Activated CD4-positive, alpha-beta T cell treated with anti-CD3 and anti-CD28 coated beads, Interleukin-10, Interleukin-2, amounts not matched to agents 100 ng/mL and 50 ng/mL, durations not matched to agents 16 hours and 8 hours (primary cell): ENCODE measurements at regions not wholly inside any gene's neighbourhood (a gene's known extent, or its start where the extent isn't known, plus 50 kb on each side); places are given as distances from the start of the nearest gene placed in this dataset.
"Not testable (repeated sequence)": the region's sequence is repeated elsewhere in the genome, so short reads cannot be mapped to it uniquely, and the experiment has no call there.

Source experiments
- DNase-seq: peaks from one replicate; pipeline ENCODE4 v3.0.0-alpha.2; 2020

DNA sequence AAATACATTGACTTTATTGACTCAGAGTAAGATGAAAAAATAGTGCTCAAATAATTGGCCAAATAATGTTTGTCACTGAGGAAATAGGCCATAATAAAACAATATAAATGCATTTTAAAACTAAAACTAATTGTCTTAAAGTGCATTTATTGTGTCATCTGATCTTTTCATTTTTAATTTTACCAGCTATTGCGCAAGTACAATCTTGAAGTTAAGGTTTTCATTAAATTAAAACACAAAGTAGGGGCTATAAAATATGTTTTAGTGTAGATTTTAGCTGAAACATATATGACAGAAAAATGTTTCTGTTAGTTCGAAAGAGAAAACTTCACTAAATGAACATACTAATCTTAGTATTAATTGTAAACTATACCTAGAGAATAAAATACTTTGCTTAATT, 832.8 kb downstream of the FSCB start:
- DNase-seq: no peak

DNA sequence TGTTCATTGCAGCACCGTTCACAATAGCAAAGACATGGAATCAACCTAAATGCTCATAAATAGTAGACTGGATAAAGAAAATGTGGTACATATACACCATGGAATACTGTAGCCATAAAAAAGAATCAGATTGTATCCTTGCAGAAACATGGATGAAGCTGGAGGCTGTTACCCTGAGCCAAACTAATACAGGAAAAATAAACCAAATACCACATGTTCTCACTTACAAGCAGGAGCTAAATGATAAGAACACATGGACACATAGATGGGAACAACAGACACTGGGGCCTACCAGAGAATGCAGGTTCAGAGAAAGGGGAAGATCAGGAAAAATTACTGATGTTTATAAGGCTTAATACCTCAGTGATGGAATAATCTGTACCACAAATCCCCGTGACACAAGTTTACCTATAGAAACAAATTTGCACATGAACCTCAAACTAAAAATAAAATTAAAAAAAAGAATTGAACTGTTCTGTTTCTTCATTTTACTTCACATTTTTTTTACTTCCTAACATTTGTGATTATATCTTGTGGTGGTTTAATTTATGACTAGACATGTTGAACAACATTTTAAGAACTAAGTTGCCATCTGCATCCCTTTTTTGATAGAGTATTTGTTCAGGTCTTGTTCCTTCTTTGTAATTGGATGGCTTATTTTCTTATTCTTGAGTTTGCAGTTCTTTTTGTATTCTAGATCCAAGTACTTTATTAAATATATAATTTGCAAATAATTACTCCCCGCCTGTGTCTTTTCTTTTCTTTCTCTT, 835.2 kb downstream of the FSCB start:
- DNase-seq: no peak

DNA sequence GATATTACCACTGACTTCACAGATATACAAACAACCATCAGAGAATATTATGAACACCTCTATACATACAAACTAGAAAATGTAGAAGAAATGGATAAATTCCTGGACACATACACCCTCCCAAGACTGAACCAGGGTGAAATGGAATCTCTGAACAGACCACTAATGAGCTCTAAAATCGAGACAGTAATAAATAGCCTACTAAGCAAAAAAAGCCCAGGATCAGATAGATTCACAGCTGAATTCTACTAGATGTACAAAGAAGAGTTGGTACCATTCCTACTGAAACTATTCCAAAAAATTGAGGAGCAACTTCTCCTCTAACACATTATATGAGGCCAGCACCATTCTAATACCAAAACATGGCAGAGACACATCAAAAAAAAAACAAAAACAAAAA, 837.7 kb downstream of the FSCB start:
- no peak for DNase-seq

DNA sequence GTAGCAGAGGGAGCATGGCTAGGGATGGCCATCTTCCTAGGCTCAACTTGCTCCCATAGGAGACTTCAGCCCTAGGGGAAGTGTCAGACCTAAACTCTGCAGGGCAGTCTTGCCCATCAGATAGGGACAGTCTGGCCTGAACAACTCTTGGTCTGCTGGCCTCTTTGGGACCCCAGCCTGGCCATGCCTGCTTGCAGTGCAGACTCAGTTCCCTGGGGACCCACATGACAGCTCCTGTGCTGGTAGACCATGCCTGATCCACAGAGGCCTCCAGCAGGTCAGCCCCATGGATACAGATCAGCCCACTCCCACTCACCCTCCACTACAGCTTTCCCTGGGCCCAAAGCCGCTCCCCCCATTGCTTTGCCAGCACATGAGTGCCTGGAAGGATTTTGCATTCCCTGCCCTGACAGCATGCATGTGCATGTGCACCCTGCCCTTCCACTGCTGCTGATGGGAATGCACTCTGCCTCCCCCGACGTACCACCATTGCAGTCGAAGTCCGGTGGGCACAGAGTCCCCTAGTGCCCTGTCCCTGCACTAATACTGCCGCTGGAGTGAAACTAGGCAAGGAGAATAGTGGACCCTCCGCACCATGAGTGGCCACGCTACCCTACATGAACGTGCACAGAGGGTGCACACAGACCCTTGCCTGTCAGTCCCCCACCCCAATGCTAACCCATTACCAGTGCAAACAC, 841.4 kb downstream of the FSCB start:
- no peak for DNase-seq

DNA sequence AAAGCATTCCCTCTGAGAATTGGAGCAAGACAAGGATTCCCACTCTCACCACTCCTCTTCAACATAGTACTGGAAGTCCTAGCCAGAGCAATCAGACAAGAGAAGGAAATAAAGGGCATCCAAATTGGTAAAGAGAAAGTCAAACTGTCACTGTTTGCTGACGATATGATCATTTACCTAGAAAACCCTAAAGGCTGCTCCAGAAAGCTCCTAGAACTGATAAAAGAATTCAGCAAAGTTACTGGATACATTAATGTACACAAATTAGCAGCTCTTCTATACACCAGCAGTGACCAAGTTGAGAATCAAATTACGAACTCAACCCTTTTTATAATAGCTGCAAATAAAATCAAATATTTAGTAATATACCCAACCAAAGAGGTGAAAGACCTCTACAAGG, 851.9 kb downstream of the FSCB start:
- not testable (repeated sequence) for DNase-seq

DNA sequence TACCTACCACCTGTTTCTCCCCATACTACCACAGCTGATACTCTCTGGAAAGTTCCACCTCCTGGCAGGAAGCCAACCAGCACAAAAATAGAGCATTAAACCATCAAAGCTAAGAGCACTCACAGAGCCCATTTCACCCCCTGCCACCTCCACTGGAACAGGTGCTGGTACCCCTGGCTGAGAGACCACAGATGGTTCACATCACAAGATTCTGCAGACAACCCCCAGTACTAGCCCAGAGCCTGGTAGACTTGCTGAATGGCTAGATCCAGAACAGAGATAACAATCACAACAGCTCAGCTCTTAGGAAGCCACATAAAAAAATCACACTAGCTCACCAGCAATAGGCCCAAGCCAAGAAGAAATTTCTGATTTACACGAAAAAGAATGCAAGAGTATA, 855.2 kb downstream of the FSCB start:
- no peak for DNase-seq

DNA sequence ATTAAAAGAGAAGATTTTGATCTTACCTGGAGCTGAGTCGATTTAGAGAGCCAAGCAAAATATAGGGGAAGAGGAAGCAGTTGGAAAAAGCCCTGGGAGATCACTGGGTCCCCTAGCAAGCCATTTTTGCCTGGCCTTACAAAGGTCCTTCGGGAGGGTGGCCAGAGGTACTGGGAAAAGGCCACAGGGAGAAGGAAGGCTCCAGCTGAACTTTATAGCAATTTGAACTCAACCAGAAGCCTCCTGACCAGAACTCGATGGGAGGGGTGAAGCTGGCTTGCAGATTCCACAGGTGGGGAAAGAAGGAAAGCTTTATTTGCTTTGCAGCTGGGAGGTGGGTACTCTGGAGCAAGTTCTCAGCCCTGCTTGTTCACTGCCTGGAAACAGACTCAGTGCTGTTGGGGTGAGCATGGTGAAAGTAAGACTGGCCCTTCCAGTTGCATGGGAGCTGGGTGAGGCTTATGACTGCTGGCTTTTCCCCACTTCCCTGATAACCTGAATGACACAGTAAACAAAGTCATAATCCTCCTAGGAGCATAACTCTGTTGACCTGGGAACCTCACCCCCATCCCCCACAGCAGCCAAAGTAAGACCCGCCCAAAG, 855.8 kb downstream of the FSCB start:
- no peak for DNase-seq

DNA sequence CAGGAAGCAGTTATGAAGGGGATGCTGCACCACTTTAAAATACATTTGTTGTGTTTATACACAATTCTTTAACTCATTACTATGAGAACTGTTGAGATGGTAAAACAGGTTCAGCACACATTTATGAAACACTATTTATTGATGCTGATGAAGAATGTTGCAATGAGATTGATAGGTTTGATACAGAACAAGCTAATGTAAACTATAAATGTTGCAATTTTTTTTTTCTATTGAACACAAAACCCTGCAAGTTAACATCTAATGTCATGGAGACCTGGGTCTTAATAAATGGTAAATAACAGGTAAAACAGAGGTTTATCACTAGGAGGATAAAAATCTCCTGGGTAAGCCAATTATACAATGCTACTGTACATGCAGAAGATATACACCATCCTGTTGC, 857.6 kb downstream of the FSCB start:
- no peak for DNase-seq

DNA sequence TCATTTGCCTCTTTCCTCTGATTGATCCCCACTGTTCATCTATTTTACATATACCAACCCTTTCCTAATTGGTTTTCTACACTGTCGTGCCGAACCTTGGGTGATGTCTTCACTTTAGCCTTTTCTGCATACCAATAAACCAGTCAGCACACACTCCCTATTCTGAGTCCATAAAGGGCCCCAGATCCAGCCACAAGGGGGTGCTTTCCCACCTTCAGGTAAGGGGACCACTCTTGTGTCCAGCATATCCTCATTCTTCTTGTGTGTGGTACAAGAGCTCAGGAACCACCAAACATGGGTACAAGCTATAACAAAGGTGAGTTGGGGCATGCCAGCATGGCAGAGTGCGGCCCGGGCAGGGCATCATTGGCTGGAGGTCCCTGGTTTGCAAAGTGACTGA, 859.8 kb downstream of the FSCB start:
- DNase-seq: no peak

DNA sequence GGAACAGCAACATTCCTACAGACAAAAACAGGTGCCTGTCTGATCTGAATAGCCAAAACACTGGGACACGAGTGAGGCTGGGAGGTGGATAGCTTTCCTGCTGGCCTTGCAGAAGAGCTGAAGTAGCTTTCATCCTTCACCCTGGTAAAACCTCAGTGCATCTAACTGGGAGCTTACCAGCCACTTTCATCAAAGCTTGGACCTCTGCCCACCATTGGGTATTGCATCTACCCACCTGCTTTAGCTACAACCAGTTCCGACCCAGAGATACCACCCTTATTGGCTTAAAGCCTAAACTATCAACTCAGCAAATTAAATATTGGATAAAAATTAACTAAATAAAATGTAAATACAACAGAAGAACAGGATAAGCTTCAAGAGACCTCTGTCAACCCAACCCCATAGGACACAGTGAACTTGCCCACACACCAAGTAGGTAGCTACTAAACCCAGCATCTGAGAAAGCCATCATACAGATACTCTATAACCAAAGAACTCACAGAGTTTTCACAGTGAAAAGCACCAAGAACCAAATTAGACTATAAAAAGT, 866.3 kb downstream of the FSCB start:
- DNase-seq: no peak

DNA sequence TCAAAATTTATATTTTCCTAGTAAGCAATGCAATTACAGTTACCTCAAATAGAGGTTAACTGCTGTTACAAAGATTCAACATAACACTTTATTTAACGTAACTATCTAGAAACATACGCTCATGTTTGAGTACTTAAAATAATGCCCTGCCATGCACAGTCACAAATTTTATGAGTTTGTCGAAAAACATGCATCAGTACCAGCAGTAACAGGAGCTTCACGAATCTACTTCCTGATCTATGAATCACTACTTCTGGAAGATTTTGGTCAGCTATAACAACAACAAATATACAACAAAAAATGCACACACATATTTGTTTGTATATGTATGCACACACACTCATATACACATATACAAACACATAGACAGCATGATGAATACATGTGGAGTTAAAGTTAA, 881.8 kb downstream of the FSCB start:
- DNase-seq: no peak

DNA sequence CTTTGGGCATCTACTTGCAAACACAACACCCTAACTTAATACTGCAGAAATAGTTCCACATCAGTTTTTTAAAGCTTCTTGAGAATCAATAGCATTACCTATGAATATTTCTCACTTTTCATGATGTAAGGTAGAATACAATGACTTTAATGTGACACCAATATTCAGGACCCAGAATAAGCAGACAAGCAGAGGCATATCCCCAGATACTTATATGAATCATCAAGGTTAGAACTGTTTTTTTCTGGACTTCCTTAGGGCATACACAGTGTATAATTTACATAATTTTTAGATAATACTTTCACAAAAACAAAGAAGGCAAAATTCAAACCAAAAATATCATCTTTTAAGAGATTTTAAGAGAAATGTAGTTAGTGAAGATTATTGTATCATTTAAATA, 885.8 kb downstream of the FSCB start:
- no peak for DNase-seq

DNA sequence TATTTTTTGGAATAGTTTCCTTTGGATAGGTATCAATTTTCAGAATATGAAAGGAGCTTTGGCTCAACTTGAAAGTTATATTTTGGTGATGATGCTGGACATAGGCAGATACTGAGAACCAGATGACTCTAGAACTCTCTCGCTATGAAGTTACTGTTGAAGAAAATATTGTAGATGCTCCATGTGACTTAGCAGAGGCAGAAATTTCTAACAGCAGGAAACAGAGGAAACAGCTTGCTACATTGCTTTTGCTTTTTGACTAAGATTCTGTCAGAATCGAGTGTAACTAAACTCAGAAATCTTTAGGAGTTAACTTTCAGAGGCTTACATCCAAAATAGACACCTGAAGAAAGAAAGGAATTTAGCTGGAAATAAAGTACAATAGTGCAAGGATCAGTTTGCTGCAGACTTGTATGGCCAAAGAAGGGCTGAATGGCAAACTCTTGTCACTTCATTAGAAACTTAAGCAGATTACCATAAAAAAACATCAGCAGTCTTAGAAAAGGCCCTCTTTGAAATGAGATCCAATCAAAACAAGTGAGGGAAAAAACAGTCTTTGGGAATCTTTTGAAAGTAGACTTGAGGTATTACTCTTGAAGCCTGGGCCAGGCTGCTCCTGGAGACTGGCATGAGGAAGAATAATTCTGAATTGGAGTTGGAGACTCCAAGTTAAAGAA, 911.8 kb downstream of the FSCB start:
- DNase-seq: no peak

DNA sequence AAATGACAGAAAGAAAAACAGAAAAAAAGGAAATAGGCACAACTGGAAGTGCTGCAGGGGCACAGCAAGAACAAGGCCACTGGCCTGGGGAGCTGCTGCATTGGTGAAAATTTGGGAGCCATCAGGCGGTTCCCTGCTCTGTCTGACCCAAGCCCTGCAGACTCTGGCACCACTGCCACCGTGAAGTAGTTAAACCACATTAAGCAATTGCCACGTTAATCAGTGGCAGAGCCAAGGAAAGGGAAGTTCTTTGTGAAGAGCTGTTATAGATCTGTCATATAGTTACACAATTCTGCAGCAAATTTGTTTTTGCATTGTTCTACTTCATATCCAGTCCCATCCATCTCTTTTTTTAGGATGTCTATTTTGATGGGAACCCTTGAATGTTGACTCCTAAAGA, 915.3 kb downstream of the FSCB start:
- no peak for DNase-seq

DNA sequence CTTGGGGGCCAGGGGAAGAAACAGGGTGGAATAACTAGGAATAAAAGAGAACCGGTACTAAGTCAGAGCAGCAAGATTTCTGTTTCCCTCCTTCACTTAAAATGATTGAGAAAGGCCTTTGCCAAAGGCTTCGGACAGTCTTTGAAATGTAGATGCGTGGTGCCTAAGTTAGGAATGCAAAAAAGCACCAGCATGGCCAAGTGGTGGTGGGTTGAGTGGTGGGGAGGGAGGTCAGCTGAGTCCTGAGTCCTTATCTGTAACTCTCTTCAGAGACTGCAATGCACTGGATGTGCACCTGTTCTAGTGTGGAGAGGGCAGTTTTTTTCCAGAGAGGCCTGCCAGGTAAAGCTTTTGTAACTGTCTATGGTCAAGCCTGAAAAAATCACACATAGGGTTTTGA, 919.9 kb downstream of the FSCB start:
- DNase-seq: no peak

DNA sequence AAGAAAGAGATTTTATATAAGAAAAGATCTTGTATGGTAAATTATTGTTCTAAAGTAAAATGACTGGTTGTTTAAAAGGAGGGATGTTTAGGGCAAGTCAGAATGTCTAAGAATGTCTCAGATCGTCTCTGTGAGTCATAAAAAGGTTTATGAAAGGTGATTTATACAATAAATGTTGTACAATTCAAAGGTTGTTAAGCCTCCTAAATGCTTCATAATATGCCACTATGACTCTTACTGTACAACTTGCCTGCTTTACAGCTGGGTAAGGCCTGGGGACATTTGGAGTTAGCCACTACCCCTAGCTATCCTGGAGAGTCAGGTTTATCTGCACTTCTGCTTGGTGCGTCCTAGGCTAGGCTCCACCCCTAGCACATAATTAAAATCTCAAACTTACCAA, 927.4 kb downstream of the FSCB start:
- DNase-seq: no peak

DNA sequence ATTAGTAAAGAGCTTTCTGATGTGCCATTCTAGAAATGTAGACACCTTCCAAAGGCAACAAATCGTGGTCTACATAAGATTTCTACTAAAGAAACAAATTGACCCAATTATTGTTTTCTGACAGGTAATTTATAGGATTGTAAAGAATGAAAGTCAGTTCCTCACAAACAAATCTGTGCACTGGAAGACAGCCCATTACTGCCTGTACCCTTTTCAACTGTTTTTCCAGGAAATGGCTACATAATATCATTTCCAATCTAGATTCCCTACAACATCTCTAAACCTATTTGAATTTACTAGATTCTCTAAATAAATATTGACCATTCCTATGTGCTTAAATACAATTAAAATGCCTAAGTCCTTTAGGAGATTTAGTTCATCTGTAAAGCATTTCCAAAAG, 939.1 kb downstream of the FSCB start:
- DNase-seq: no peak

DNA sequence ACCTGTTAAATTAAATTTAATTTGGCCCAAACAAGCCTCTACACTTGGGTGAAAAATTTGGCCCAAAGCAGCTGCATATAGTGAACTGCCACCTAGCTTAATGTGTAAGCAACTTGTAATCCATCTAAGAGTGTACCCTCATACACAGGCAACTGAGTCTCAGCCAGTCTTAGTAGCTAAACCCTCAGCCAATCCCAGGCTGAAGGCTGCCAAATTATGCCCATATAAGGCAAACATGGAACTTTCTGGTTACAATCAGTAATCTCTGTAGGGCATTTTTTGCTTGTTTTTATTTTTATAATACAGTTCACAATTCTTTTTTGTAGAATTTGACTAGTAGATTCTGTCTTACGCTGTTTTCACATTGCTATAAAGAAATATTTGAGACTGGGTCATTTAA, 958.7 kb downstream of the FSCB start:
- DNase-seq: no peak

DNA sequence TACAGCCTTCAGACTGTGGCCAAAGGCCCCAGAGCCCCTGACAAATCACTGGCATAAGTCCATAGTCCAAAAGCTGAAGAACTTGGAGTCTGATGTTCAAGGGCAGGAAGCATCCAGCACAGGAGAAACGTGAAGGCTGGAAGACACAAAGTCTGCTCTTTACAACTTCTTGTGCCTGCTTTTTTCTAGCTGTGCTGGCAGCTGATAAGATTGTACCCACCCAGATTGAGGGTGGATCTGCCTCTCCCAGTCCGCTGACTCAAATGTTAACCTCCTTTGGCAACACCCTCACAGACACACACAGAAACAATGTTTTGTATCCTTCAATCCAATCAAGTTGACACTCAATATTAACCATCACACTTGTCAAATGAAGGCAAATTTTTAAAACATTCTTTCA, 959.5 kb downstream of the FSCB start:
- not testable (repeated sequence) for DNase-seq

DNA sequence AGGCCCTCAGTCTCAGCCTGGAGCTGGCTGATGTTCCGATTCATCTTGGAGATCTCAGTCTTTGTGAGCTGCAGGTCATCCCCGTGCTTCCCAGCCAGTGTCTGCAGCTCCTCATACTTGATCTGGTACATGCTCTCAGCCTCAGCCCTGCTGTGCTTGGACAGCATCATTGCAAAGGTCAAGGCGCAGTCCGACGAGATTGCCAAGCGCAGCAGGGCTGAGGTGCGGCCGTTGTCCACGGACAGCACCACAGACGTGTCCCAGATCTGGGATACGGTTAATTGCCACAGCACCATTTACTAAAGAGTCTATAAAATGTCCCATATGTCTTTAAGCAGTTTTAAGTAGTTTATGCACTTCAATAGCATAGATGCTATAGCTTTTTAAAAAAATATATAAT, 965.7 kb downstream of the FSCB start:
- no peak for DNase-seq

DNA sequence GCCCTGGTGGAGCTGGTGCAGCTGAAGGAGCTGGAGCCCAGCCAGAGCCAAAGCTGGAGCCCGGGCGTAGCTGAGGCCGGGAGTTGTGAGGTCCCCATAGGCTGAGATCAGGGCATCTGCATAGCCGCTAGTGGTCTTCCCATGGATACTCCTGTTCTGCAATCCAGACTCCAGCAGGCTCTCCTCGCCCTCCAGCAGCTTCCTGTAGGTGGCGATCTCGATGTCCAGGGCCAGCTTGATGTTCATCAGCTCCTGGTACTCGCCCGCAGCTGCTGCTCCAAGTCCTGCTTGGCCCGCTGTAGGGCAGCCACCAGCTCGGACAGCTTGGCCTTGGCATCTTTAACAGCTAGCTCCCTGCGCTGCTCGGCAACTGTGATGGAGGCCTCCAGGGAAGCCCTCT, 966.1 kb downstream of the FSCB start:
- DNase-seq: no peak

DNA sequence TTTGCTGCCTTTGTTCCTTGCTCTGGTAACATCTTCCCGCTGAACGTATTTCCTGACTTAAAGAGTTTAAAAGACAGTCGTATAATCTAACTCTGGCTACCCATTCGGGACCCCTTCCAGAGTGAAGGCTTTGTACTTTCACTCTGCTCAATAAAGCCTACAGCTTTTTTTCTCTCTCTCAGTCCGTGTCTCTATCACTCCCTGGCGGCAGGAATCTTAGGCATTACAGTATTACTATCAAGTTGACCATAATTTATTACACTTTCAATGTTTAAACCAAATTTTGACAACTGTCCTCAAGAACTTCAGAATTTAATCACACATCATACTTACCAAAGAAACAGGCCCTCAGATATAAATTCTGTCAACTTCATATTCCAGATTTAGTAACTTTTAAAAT, 967.9 kb downstream of the FSCB start:
- no peak for DNase-seq

DNA sequence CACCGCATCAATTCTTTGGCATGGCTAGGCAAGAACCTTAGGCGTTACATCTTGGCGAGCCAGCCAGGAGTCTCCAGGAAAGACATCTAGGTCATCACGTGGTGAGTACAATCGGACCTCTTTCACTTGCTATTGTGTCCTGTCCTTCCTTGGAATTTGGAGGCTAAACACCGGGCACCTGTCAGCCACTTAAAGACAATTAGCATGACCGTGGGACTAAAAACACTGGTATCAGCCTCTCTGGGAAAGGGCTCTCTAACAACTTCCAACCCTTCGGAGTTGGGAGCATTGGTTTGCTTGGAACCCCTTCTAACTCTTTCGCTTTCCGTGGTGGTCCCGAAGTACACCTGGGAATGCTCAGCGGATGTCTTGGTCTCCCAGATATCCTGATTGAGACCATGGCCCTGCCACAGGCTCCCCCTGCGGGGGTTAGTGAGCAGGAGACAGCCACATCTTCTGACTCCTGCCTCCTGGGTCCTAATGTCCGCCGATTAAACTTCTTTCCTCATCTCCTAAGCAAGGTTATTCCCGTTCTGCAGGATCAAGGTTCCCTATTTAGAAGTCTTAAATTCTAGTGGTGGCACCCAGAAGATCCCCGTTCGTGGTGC, 971.7 kb downstream of the FSCB start:
- DNase-seq: no peak
